ENCODE measurements at regions not wholly inside any gene's neighbourhood (a gene's known extent, or its start where the extent isn't known, plus 50 kb on each side); places are given as distances from the start of the nearest gene placed in this dataset.

- TF ChIP-seq CTCF (IDR thresholded peaks at IDR 0.05; ENCODE audit: low read depth, low read length, poor library complexity, severe bottlenecking): no peak
- TF ChIP-seq EZH2phosphoT487 (IDR thresholded peaks at IDR 0.05; ENCODE audit: borderline replicate concordance, low read length): no peak
These were observed 162.5 kb downstream of the ALDH8A1 start for GRCh38 chr6:134787261-134787877.

All from DOHH2 (cell line).